Natural killer cell (primary cell): ENCODE measurements at regions not wholly inside any gene's neighbourhood (a gene's known extent, or its start where the extent isn't known, plus 50 kb on each side); places are given as distances from the start of the nearest gene placed in this dataset.

ENCODE experiments used
- ATAC-seq, 3 donors: fragments of 150-1000 bp in 2 of 3; fragments of 200-7000 bp in 1 of 3; cut with Tn5 transposase; 1 replicate in 1 of 3; 2 replicates in 2 of 3; pipeline ENCODE4 v1.10.0; 2021; ENCODE audit warnings: mild to moderate bottlenecking in 2 of 3, moderate library complexity in 2 of 3
- DNase-seq, 2 donors: peaks; one replicate each; pipeline versions ENCODE4 v3.0.0 to v3.0.0-alpha.2; 2013 to 2021; ENCODE audit warnings: mixed read lengths in 1 of 2
- H3K27ac ChIP-seq: one replicate; pipeline ENCODE4 v1.5.1; 2013; ENCODE audit warnings: mild to moderate bottlenecking, low read length
- H3K27me3 ChIP-seq: one replicate; pipeline ENCODE4 v1.6.1; 2013; ENCODE audit warnings: low read length; ENCODE audit not compliant: control insufficient read depth, insufficient read depth
- H3K36me3 ChIP-seq: one replicate; pipeline ENCODE4 v1.6.1; 2013; ENCODE audit warnings: low read length; ENCODE audit not compliant: control insufficient read depth, insufficient read depth
- H3K4me1 ChIP-seq: one replicate; pipeline ENCODE4 v1.6.1; 2013; ENCODE audit warnings: low read length; ENCODE audit not compliant: control insufficient read depth, insufficient read depth
- H3K4me3 ChIP-seq: one replicate; pipeline ENCODE4 v1.5.1; 2013; ENCODE audit warnings: low read length
- H3K9me3 ChIP-seq: one replicate; pipeline ENCODE4 v1.6.1; 2013; ENCODE audit warnings: low read length; ENCODE audit not compliant: control insufficient read depth, insufficient read depth
- H3K27ac Mint-ChIP-seq, 2 donors: one replicate each; pipeline ENCODE4 v1.8.0; 2022; ENCODE audit warnings: mild to moderate bottlenecking in 2 of 2, mixed read lengths in 2 of 2, moderate library complexity in 1 of 2
- H3K27me3 Mint-ChIP-seq, 2 donors: one replicate each; pipeline ENCODE4 v1.8.0; 2022; ENCODE audit warnings: low read depth in 2 of 2, mixed read lengths in 2 of 2
- H3K36me3 Mint-ChIP-seq: one replicate; pipeline ENCODE4 v1.8.0; 2022; ENCODE audit warnings: mixed read lengths
- H3K4me1 Mint-ChIP-seq, 2 donors: one replicate each; pipeline ENCODE4 v1.8.0; 2022; ENCODE audit warnings: mixed read lengths in 2 of 2
- H3K4me3 Mint-ChIP-seq: one replicate; pipeline ENCODE4 v1.8.0; 2022; ENCODE audit warnings: mild to moderate bottlenecking, moderate library complexity, mixed read lengths
- H3K9me3 Mint-ChIP-seq, 2 donors: one replicate each; pipeline ENCODE4 v1.8.0; 2022; ENCODE audit warnings: mixed read lengths in 2 of 2
- WGBS: methylation state at CpG from one replicate; pipeline ENCODE4 v1.1.7; 2013; ENCODE audit warnings: missing lambda C conversion rate; ENCODE audit not compliant: insufficient coverage; 5-methylcytosine and 5-hydroxymethylcytosine counted together
- intact Hi-C: fragments of 100-400 bp; cut with micrococcal nuclease; formaldehyde crosslinking; loops from one replicate; pipeline ENCODE4 v1.14.2; 2022
- TF ChIP-seq, protein P1 (sequence below): fragments of 200-600 bp; IDR thresholded peaks from one replicate; pipeline ENCODE4 v1.8.0; 2022; ENCODE audit warnings: antibody characterized with exemption

DNA sequence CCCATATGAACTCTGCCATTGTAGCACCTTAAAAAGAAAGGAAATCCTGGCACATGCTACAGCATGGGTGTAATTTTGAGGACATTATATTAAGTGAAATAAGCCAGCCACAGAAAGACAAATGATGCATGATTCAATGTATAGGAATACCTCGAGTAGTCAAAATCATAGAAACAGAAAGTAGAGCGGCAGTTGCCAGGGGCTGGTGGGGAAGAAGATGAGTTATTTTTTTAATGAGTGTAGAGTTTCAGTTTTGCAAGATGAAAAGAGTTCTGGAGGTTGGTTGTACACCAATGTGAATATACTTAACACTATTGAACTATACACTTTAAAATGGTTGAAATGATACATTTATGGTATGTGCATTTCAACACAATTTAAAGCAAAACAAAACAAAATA lies 133.0 kb downstream of the ZDHHC21 start:
- no peaks in the 10 kb centered on the region for H3K36me3 ChIP-seq
- intact Hi-C loops: no loop called here
- Mint-ChIP-seq H3K27me3 (peaks cover 0 to 9% of the 10 kb centered on the region in 2 donors), H3K9me3 (peaks cover 2 to 9% of the 10 kb centered on the region in 2 donors), H3K4me1 (no peaks in the 10 kb centered on the region), H3K27ac (no peak overlapping the region), H3K36me3 (peaks cover 17% of the 10 kb centered on the region), H3K4me3 (no peak overlapping the region)
- H3K9me3 ChIP-seq: no peaks in the 10 kb centered on the region
- DNase-seq: no peak
- TF ChIP-seq, protein P1, sequence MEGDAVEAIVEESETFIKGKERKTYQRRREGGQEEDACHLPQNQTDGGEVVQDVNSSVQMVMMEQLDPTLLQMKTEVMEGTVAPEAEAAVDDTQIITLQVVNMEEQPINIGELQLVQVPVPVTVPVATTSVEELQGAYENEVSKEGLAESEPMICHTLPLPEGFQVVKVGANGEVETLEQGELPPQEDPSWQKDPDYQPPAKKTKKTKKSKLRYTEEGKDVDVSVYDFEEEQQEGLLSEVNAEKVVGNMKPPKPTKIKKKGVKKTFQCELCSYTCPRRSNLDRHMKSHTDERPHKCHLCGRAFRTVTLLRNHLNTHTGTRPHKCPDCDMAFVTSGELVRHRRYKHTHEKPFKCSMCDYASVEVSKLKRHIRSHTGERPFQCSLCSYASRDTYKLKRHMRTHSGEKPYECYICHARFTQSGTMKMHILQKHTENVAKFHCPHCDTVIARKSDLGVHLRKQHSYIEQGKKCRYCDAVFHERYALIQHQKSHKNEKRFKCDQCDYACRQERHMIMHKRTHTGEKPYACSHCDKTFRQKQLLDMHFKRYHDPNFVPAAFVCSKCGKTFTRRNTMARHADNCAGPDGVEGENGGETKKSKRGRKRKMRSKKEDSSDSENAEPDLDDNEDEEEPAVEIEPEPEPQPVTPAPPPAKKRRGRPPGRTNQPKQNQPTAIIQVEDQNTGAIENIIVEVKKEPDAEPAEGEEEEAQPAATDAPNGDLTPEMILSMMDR: no peak
- no peak overlapping the region for H3K27ac ChIP-seq
- no peaks in the 10 kb centered on the region for H3K4me1 ChIP-seq
- no peaks in the 10 kb centered on the region for H3K27me3 ChIP-seq
- 80% methylated on average over 2 of the region's 2 CpGs for WGBS
- no peak overlapping the region for H3K4me3 ChIP-seq
- ATAC-seq: no peak

DNA sequence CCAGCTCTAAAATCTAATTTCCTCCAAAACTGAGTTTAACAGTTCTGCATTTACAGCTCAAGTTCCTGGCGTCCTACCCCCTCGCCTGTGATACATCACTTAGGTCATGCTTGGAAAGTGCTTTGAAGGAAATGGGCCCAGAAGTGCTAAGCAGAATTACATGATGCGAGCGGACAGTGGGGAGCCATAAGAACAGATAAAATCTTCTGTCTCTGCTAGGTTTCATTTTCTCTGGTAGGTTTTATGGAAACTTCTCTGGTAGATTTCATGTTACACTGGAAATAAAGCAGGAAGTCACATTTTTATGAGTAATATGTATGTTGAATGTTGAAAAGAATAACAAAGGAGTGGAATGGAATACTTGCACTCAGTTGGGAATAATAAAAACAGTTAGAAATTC lies 138.3 kb downstream of the ZDHHC21 start:
- peaks cover 0 to 9% of the 10 kb centered on the region in 2 donors for H3K27me3 Mint-ChIP-seq
- Histone ChIP-seq H3K36me3 (no peaks in the 10 kb centered on the region), H3K9me3 (no peaks in the 10 kb centered on the region), H3K4me1 (no peaks in the 10 kb centered on the region), H3K4me3 (no peak overlapping the region), H3K27ac (no peak overlapping the region), H3K27me3 (no peaks in the 10 kb centered on the region)
- H3K27ac Mint-ChIP-seq: no peak overlapping the region
- TF ChIP-seq, protein P1: no peak
- H3K9me3 Mint-ChIP-seq: peaks cover 2 to 9% of the 10 kb centered on the region in 2 donors
- DNase-seq (no peak), ATAC-seq (no peak)
- WGBS: 91% methylated on average over 4 of the region's 4 CpGs
- no peak overlapping the region for H3K4me3 Mint-ChIP-seq
- intact Hi-C loops: no loop called here
- no peaks in the 10 kb centered on the region for H3K4me1 Mint-ChIP-seq
- H3K36me3 Mint-ChIP-seq: peaks cover 17% of the 10 kb centered on the region

DNA sequence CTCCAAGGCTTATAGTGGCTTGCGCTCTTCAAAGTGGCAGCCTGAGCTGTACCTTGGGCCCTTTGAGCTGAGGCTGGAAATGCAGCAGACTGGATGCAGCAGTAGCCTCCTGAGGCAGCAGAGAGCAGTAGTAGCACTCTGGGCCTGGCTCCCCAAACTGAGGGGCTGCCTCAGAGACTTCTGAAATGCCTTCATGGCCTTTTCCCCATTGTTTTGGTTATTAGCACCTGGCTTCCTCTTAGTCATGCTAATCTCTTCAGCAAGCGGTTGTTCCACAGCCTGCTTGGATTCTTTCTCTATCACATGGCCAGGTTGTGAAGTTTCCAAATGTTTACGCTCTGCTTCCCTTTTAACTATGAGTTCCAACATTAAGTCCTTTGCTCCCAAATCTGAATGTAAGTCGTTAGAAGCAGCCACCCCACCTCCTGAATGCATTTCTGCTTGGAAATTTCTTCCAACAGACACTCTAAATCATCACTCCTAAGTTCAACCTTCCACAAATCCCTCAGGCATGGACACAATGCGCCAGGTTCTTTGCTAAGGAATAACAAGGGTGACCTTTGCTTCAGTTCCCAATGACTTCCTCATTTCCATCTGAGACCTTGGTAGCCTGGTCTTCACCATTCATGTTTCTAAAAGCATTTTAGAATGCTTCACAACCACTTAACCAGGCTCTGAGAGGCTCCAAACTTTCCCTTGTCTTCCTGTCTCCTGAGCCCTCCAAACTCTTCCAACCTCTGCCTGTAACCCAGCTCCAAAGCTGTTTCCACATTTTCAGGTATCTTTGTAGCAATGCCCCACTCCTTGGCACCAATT lies 145.8 kb downstream of the ZDHHC21 start:
- Histone ChIP-seq H3K9me3 (no peaks in the 10 kb centered on the region), H3K27me3 (no peaks in the 10 kb centered on the region), H3K27ac (no peak overlapping the region), H3K4me1 (no peaks in the 10 kb centered on the region), H3K36me3 (no peaks in the 10 kb centered on the region), H3K4me3 (no peak overlapping the region)
- 79% methylated on average over 5 of the region's 5 CpGs for WGBS
- intact Hi-C loops: no loop called here
- Mint-ChIP-seq H3K27ac (no peak overlapping the region), H3K9me3 (peaks cover 2 to 4% of the 10 kb centered on the region in 2 donors), H3K27me3 (no peaks in the 10 kb centered on the region), H3K36me3 (no peaks in the 10 kb centered on the region), H3K4me1 (no peaks in the 10 kb centered on the region), H3K4me3 (no peak overlapping the region)
- DNase-seq (no peak), ATAC-seq (no peak)
- TF ChIP-seq, protein P1: no peak

- H3K27me3 ChIP-seq: no peaks in the 10 kb centered on the region
- WGBS: 96% methylated on average over 4 of the region's 4 CpGs
- H3K4me1 ChIP-seq: no peaks in the 10 kb centered on the region
- ATAC-seq: no peak
- intact Hi-C loops: no loop called here
- H3K27ac ChIP-seq: no peak overlapping the region
- H3K36me3 ChIP-seq: no peaks in the 10 kb centered on the region
- H3K4me3 ChIP-seq: no peak overlapping the region
- H3K36me3 Mint-ChIP-seq: no peaks in the 10 kb centered on the region
- no peaks in the 10 kb centered on the region for H3K9me3 ChIP-seq
- H3K9me3 Mint-ChIP-seq: peaks cover 2 to 4% of the 10 kb centered on the region in 2 donors
- no peak overlapping the region for H3K27ac Mint-ChIP-seq
- TF ChIP-seq, protein P1: no peak
- no peak overlapping the region for H3K4me3 Mint-ChIP-seq
- no peak for DNase-seq
- H3K27me3 Mint-ChIP-seq: no peaks in the 10 kb centered on the region
- no peaks in the 10 kb centered on the region for H3K4me1 Mint-ChIP-seq
These were observed 146.5 kb downstream of the ZDHHC21 start for GRCh38 chr9:14546693-14547092.
